ENCODE measurements at regions not wholly inside any gene's neighbourhood (a gene's known extent, or its start where the extent isn't known, plus 50 kb on each side); places are given as distances from the start of the nearest gene placed in this dataset.

GRCh38 chr1:5594056-5594956, 397.9 kb downstream of the NPHP4 start:
- Histone ChIP-seq H3K9ac (ENCODE audit: low read depth, low read length, poor library complexity) (no peak overlapping the region), H2AFZ (ENCODE audit: low read length) (no peak overlapping the region), H2BK15ac (ENCODE audit: low read length) (no peak overlapping the region), H2BK120ac (ENCODE audit: low read depth, low read length) (no peak overlapping the region), H3K14ac (ENCODE audit: low read length) (no peak overlapping the region), H3K4me1 (ENCODE audit: control insufficient read depth in 2 of 2, insufficient read depth in 1 of 2, low read depth in 1 of 2, low read length in 2 of 2) (peaks cover 0 to 17% of the 10 kb centered on the region in 2 donors), H3K36me3 (replicated peaks in 1 of 2; ENCODE audit: control insufficient read depth in 2 of 2, insufficient read depth in 2 of 2, low read length in 2 of 2) (no peaks in the 10 kb centered on the region), H4K8ac (ENCODE audit: low read depth, low read length) (no peak overlapping the region), H2BK5ac (ENCODE audit: low read length) (no peak overlapping the region), H3K4ac (ENCODE audit: low read length) (no peak overlapping the region), H2BK12ac (ENCODE audit: low read length) (no peak overlapping the region), H3K18ac (ENCODE audit: low read length) (peak overlapping the region; percentile 54), H3K27ac (replicated peaks; ENCODE audit: low read length) (no peak overlapping the region), H3K79me1 (ENCODE audit: low read depth, low read length) (no peaks in the 10 kb centered on the region), H3K4me2 (ENCODE audit: insufficient read depth, low read length, poor library complexity, severe bottlenecking) (no peak overlapping the region), H2AK5ac (ENCODE audit: low read depth, low read length) (no peak overlapping the region), H3K27me3 (ENCODE audit: control insufficient read depth in 3 of 3, insufficient read depth in 3 of 3, low read depth in 1 of 3, low read length in 3 of 3) (no peaks in the 10 kb centered on the region), H4K91ac (ENCODE audit: low read depth, low read length, poor library complexity) (no peak overlapping the region), H3K23ac (ENCODE audit: low read depth, low read length, poor library complexity) (no peak overlapping the region), H3K9me3 (replicated peaks in 1 of 2; ENCODE audit: control insufficient read depth in 2 of 2, insufficient read depth in 1 of 2, low read depth in 1 of 2, low read length in 2 of 2) (peaks cover 0 to 7% of the 10 kb centered on the region in 2 donors), H3K4me3 (ENCODE audit: low read length in 2 of 2) (no peak overlapping the region)
- DNase-seq (ENCODE audit: low spot score): no peak
- no CpG with 5 or more reads among the region's 18 CpGs for WGBS, 2 donors (ENCODE audit: extremely low coverage in 2 of 2, insufficient read length in 2 of 2, insufficient replicate concordance in 1 of 2)

GRCh38 chr1:5590717-5591116, 401.5 kb downstream of the NPHP4 start:
- H4K91ac ChIP-seq (ENCODE audit: low read depth, low read length, poor library complexity): no peak overlapping the region
- DNase-seq (ENCODE audit: low spot score): no peak
- no peak overlapping the region for H3K27ac ChIP-seq (replicated peaks; ENCODE audit: low read length)
- H3K4me3 ChIP-seq (ENCODE audit: low read length in 2 of 2): no peak overlapping the region
- H2BK12ac ChIP-seq (ENCODE audit: low read length): no peak overlapping the region
- no peak overlapping the region for H3K23ac ChIP-seq (ENCODE audit: low read depth, low read length, poor library complexity)
- no peak overlapping the region for H2AK5ac ChIP-seq (ENCODE audit: low read depth, low read length)
- no peak overlapping the region for H2BK15ac ChIP-seq (ENCODE audit: low read length)
- peaks cover 0 to 5% of the 10 kb centered on the region in 2 donors for H3K9me3 ChIP-seq (replicated peaks in 1 of 2; ENCODE audit: control insufficient read depth in 2 of 2, insufficient read depth in 1 of 2, low read depth in 1 of 2, low read length in 2 of 2)
- H3K27me3 ChIP-seq (ENCODE audit: control insufficient read depth in 3 of 3, insufficient read depth in 3 of 3, low read depth in 1 of 3, low read length in 3 of 3): no peaks in the 10 kb centered on the region
- H3K79me1 ChIP-seq (ENCODE audit: low read depth, low read length): no peaks in the 10 kb centered on the region
- H3K4me1 ChIP-seq (ENCODE audit: control insufficient read depth in 2 of 2, insufficient read depth in 1 of 2, low read depth in 1 of 2, low read length in 2 of 2): peaks cover 0 to 2% of the 10 kb centered on the region in 2 donors
- no peak overlapping the region for H3K18ac ChIP-seq (ENCODE audit: low read length)
- no peak overlapping the region for H3K4me2 ChIP-seq (ENCODE audit: insufficient read depth, low read length, poor library complexity, severe bottlenecking)
- H3K9ac ChIP-seq (ENCODE audit: low read depth, low read length, poor library complexity): no peak overlapping the region
- no peak overlapping the region for H2BK120ac ChIP-seq (ENCODE audit: low read depth, low read length)
- H2AFZ ChIP-seq (ENCODE audit: low read length): no peak overlapping the region
- H4K8ac ChIP-seq (ENCODE audit: low read depth, low read length): no peak overlapping the region
- WGBS, 2 donors (ENCODE audit: extremely low coverage in 2 of 2, insufficient read length in 2 of 2, insufficient replicate concordance in 1 of 2): no CpG with 5 or more reads among the region's 1 CpG
- no peak overlapping the region for H3K14ac ChIP-seq (ENCODE audit: low read length)
- no peak overlapping the region for H2BK5ac ChIP-seq (ENCODE audit: low read length)
- no peak overlapping the region for H3K4ac ChIP-seq (ENCODE audit: low read length)
- no peaks in the 10 kb centered on the region for H3K36me3 ChIP-seq (replicated peaks in 1 of 2; ENCODE audit: control insufficient read depth in 2 of 2, insufficient read depth in 2 of 2, low read length in 2 of 2)

GRCh38 chr1:5586629-5587028, 405.6 kb downstream of the NPHP4 start:
- Histone ChIP-seq H2BK120ac (ENCODE audit: low read depth, low read length) (no peak overlapping the region), H3K27ac (replicated peaks; ENCODE audit: low read length) (no peak overlapping the region), H3K36me3 (replicated peaks in 1 of 2; ENCODE audit: control insufficient read depth in 2 of 2, insufficient read depth in 2 of 2, low read length in 2 of 2) (no peaks in the 10 kb centered on the region), H2BK5ac (ENCODE audit: low read length) (no peak overlapping the region), H3K9me3 (replicated peaks in 1 of 2; ENCODE audit: control insufficient read depth in 2 of 2, insufficient read depth in 1 of 2, low read depth in 1 of 2, low read length in 2 of 2) (peaks cover 0 to 1% of the 10 kb centered on the region in 2 donors), H2BK15ac (ENCODE audit: low read length) (no peak overlapping the region), H3K4me1 (ENCODE audit: control insufficient read depth in 2 of 2, insufficient read depth in 1 of 2, low read depth in 1 of 2, low read length in 2 of 2) (no peaks in the 10 kb centered on the region), H3K79me1 (ENCODE audit: low read depth, low read length) (no peaks in the 10 kb centered on the region), H2AFZ (ENCODE audit: low read length) (no peak overlapping the region), H3K9ac (ENCODE audit: low read depth, low read length, poor library complexity) (no peak overlapping the region), H4K8ac (ENCODE audit: low read depth, low read length) (no peak overlapping the region), H2AK5ac (ENCODE audit: low read depth, low read length) (no peak overlapping the region), H3K4me3 (ENCODE audit: low read length in 2 of 2) (no peak overlapping the region), H3K27me3 (ENCODE audit: control insufficient read depth in 3 of 3, insufficient read depth in 3 of 3, low read depth in 1 of 3, low read length in 3 of 3) (no peaks in the 10 kb centered on the region), H3K14ac (ENCODE audit: low read length) (no peak overlapping the region), H3K23ac (ENCODE audit: low read depth, low read length, poor library complexity) (no peak overlapping the region), H3K4ac (ENCODE audit: low read length) (no peak overlapping the region), H3K4me2 (ENCODE audit: insufficient read depth, low read length, poor library complexity, severe bottlenecking) (no peak overlapping the region), H3K18ac (ENCODE audit: low read length) (no peak overlapping the region), H4K91ac (ENCODE audit: low read depth, low read length, poor library complexity) (no peak overlapping the region), H2BK12ac (ENCODE audit: low read length) (no peak overlapping the region)
- WGBS, 2 donors (ENCODE audit: extremely low coverage in 2 of 2, insufficient read length in 2 of 2, insufficient replicate concordance in 1 of 2): no CpG with 5 or more reads among the region's 4 CpGs
- DNase-seq (ENCODE audit: low spot score): no peak

GRCh38 chr1:5585256-5585655, 407.0 kb downstream of the NPHP4 start:
- Histone ChIP-seq H4K91ac (ENCODE audit: low read depth, low read length, poor library complexity) (no peak overlapping the region), H3K4ac (ENCODE audit: low read length) (no peak overlapping the region), H3K18ac (ENCODE audit: low read length) (no peak overlapping the region), H3K27me3 (ENCODE audit: control insufficient read depth in 3 of 3, insufficient read depth in 3 of 3, low read depth in 1 of 3, low read length in 3 of 3) (no peaks in the 10 kb centered on the region), H3K4me1 (ENCODE audit: control insufficient read depth in 2 of 2, insufficient read depth in 1 of 2, low read depth in 1 of 2, low read length in 2 of 2) (no peaks in the 10 kb centered on the region), H3K23ac (ENCODE audit: low read depth, low read length, poor library complexity) (no peak overlapping the region), H2AK5ac (ENCODE audit: low read depth, low read length) (no peak overlapping the region), H2BK120ac (ENCODE audit: low read depth, low read length) (no peak overlapping the region), H3K4me2 (ENCODE audit: insufficient read depth, low read length, poor library complexity, severe bottlenecking) (no peak overlapping the region), H3K79me1 (ENCODE audit: low read depth, low read length) (no peaks in the 10 kb centered on the region), H3K27ac (replicated peaks; ENCODE audit: low read length) (no peak overlapping the region), H2BK12ac (ENCODE audit: low read length) (no peak overlapping the region), H4K8ac (ENCODE audit: low read depth, low read length) (no peak overlapping the region), H3K9me3 (replicated peaks in 1 of 2; ENCODE audit: control insufficient read depth in 2 of 2, insufficient read depth in 1 of 2, low read depth in 1 of 2, low read length in 2 of 2) (no peaks in the 10 kb centered on the region), H2AFZ (ENCODE audit: low read length) (no peak overlapping the region), H3K4me3 (ENCODE audit: low read length in 2 of 2) (no peak overlapping the region), H2BK5ac (ENCODE audit: low read length) (no peak overlapping the region), H2BK15ac (ENCODE audit: low read length) (no peak overlapping the region), H3K14ac (ENCODE audit: low read length) (no peak overlapping the region), H3K9ac (ENCODE audit: low read depth, low read length, poor library complexity) (no peak overlapping the region), H3K36me3 (replicated peaks in 1 of 2; ENCODE audit: control insufficient read depth in 2 of 2, insufficient read depth in 2 of 2, low read length in 2 of 2) (no peaks in the 10 kb centered on the region)
- WGBS, 2 donors (ENCODE audit: extremely low coverage in 2 of 2, insufficient read length in 2 of 2, insufficient replicate concordance in 1 of 2): no CpG with 5 or more reads among the region's 9 CpGs
- DNase-seq (ENCODE audit: low spot score): no peak
